CD4-positive, alpha-beta T cell (primary cell): ENCODE measurements at regions not wholly inside any gene's neighbourhood (a gene's known extent, or its start where the extent isn't known, plus 50 kb on each side); places are given as distances from the start of the nearest gene placed in this dataset.
A peak's percentile ranks its signal among the peaks of the same experiment; 100 is the strongest.

Experiments used
- ATAC-seq: fragments of 200-7000 bp; cut with Tn5 transposase; one replicate; pipeline ENCODE4 v1.10.0; 2022; ENCODE audit warnings: mild to moderate bottlenecking; ENCODE audit not compliant: poor library complexity
- CTCF ChIA-PET: fragments of 350-600 bp; sonication (Branson Sonifier 250); formaldehyde crosslinking; loops from one replicate; lab custom pipeline; 2021; ENCODE audit warnings: antibody characterized with exemption, inconsistent platforms; lab: Charles Lee
- POLR2A ChIA-PET: fragments of 350-600 bp; sonication (Branson Sonifier 250); formaldehyde crosslinking; loops from one replicate; lab custom pipeline; 2021; ENCODE audit warnings: antibody characterized with exemption, inconsistent platforms; lab: Charles Lee
- DNase-seq, 14 experiments: peaks; one replicate each; pipeline ENCODE4 v3.0.0-alpha.2; 2013 to 2020; ENCODE audit warnings: mixed read lengths in 2 of 14
- H3K27ac ChIP-seq, 2 donors: one replicate each; pipeline versions ENCODE4 v1.5.1 to v1.7.0; 2013; ENCODE audit warnings: low read length in 2 of 2, low read depth in 1 of 2, mild to moderate bottlenecking in 1 of 2
- H3K27me3 ChIP-seq, 2 experiments: 1 replicate in 1 of 2; 2 replicates in 1 of 2; pipeline versions ENCODE4 v1.6.1 to v1.7.0; 2013; ENCODE audit warnings: low read length in 2 of 2, control low read depth in 1 of 2, mild to moderate bottlenecking in 1 of 2, moderate library complexity in 1 of 2; ENCODE audit not compliant: insufficient read depth in 2 of 2, control insufficient read depth in 1 of 2
- H3K36me3 ChIP-seq: one replicate; pipeline ENCODE4 v1.6.1; 2013; ENCODE audit warnings: low read length, control low read depth; ENCODE audit not compliant: insufficient read depth
- H3K4me1 ChIP-seq: one replicate; pipeline ENCODE4 v1.6.1; 2013; ENCODE audit warnings: low read length, control low read depth; ENCODE audit not compliant: insufficient read depth
- H3K4me3 ChIP-seq: one replicate; pipeline ENCODE4 v1.5.1; 2013; ENCODE audit warnings: mild to moderate bottlenecking, low read length, moderate library complexity
- H3K9me3 ChIP-seq, 2 experiments: 1 replicate in 1 of 2; 2 replicates in 1 of 2; pipeline versions ENCODE4 v1.6.1 to v1.7.0; 2013; ENCODE audit warnings: low read length in 2 of 2, mild to moderate bottlenecking in 2 of 2, control low read depth in 1 of 2, moderate library complexity in 1 of 2; ENCODE audit not compliant: control insufficient read depth in 1 of 2, insufficient read depth in 1 of 2
- H3K27ac Mint-ChIP-seq: one replicate; pipeline ENCODE4 v1.8.0; 2020; ENCODE audit warnings: mixed read lengths
- H3K27me3 Mint-ChIP-seq: one replicate; pipeline ENCODE4 v1.8.0; 2021; ENCODE audit warnings: mixed read lengths
- H3K36me3 Mint-ChIP-seq: one replicate; pipeline ENCODE4 v1.8.0; 2021; ENCODE audit warnings: low read depth, mixed read lengths
- H3K4me1 Mint-ChIP-seq: one replicate; pipeline ENCODE4 v1.8.0; 2021; ENCODE audit warnings: low read depth, mixed read lengths
- H3K4me3 Mint-ChIP-seq: one replicate; pipeline ENCODE4 v1.8.0; 2020; ENCODE audit warnings: mild to moderate bottlenecking, mixed read lengths
- H3K9me3 Mint-ChIP-seq: one replicate; pipeline ENCODE4 v1.8.0; 2020; ENCODE audit warnings: mixed read lengths
- intact Hi-C, 2 experiments: fragments of 100-400 bp; cut with DNase I in 1 of 2; cut with micrococcal nuclease in 1 of 2; formaldehyde crosslinking; loops; one replicate each; pipeline versions ENCODE4 v1.15.1 to v1.9.0; 2023 to 2025; cut with DNase I, micrococcal nuclease
- TF ChIP-seq, protein P1 (sequence below): fragments of 200-600 bp; IDR thresholded peaks from one replicate; pipeline ENCODE4 v1.8.0; 2022; ENCODE audit warnings: antibody characterized with exemption, mild to moderate bottlenecking

DNA sequence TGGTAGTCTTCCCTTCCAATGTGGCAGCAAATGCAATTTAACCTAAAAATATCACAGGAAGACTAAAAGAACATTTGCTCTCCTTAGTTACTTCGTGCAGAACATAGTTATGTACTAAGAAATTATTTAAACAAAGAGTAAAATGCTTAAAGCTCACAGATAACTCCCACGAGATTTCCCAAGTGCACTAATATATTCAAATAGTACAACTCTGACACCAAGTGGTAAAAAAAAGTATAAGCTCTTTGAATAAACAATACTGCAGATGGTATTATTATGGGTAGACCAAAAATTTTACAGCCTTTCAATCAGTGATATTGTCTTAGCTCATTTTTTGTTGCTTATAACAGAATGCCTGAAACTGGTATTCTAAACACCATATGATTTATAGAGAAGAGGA is 52.8 kb upstream of the FILIP1 start:
- no peak overlapping the region for H3K27ac ChIP-seq
- POLR2A ChIA-PET = no interaction called here
- TF ChIP-seq, protein P1, sequence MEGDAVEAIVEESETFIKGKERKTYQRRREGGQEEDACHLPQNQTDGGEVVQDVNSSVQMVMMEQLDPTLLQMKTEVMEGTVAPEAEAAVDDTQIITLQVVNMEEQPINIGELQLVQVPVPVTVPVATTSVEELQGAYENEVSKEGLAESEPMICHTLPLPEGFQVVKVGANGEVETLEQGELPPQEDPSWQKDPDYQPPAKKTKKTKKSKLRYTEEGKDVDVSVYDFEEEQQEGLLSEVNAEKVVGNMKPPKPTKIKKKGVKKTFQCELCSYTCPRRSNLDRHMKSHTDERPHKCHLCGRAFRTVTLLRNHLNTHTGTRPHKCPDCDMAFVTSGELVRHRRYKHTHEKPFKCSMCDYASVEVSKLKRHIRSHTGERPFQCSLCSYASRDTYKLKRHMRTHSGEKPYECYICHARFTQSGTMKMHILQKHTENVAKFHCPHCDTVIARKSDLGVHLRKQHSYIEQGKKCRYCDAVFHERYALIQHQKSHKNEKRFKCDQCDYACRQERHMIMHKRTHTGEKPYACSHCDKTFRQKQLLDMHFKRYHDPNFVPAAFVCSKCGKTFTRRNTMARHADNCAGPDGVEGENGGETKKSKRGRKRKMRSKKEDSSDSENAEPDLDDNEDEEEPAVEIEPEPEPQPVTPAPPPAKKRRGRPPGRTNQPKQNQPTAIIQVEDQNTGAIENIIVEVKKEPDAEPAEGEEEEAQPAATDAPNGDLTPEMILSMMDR = no peak
- no peaks in the 10 kb centered on the region for H3K4me1 ChIP-seq
- Mint-ChIP-seq H3K4me3 (no peak overlapping the region), H3K27ac (no peak overlapping the region), H3K27me3 (peaks cover 13% of the 10 kb centered on the region), H3K4me1 (no peaks in the 10 kb centered on the region), H3K9me3 (no peaks in the 10 kb centered on the region), H3K36me3 (no peaks in the 10 kb centered on the region)
- CTCF ChIA-PET = no interaction called here
- no peak overlapping the region for H3K4me3 ChIP-seq
- H3K27me3 ChIP-seq = peaks cover 0 to 2% of the 10 kb centered on the region in 2 experiments
- DNase-seq (peak in 3 of 14 experiments; percentile 10 to 11 (median 11)), ATAC-seq (no peak)
- no peaks in the 10 kb centered on the region for H3K36me3 ChIP-seq
- intact Hi-C loops = loop anchor here in 1 of 2 experiments (1.0 kb wide), 1 partner anchor 280 kb away; no protein-coding TSS in a partner anchor
- no peaks in the 10 kb centered on the region for H3K9me3 ChIP-seq

DNA sequence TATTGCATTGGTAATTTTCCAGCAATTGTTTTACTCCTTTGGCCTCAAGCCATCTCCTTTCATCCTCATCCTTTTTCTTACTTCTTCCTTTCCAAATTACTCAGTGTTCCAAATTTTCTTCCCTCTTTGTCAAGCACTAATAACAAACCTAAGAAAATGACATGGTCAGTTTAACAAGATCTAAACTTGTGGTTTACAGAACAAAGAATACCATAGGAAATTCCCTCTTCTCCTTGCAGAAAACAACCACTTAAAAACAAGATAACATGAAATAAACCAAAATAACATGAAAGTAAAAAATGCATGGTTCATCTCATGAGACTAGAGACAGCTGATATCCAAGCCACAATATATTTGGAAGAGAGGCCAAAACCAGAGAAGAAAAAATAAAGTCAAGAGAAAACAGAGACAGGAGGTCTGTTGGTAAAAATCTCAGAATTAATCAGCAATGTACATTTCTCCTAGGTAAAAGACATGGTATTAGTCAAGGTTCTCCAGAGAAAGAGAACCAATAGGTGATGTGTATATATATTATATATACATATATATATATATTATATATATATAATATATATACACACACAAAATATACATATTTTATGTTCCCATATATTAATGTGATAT is 51.0 kb upstream of the SENP6 start:
- POLR2A ChIA-PET = no interaction called here
- peaks cover 7% of the 10 kb centered on the region for H3K27me3 Mint-ChIP-seq
- no peaks in the 10 kb centered on the region for H3K4me1 Mint-ChIP-seq
- no peak overlapping the region for H3K4me3 Mint-ChIP-seq
- no peak overlapping the region for H3K27ac ChIP-seq
- ATAC-seq = no peak
- H3K27ac Mint-ChIP-seq = no peak overlapping the region
- intact Hi-C loops = no loop called here
- H3K36me3 ChIP-seq = no peaks in the 10 kb centered on the region
- no peaks in the 10 kb centered on the region for H3K36me3 Mint-ChIP-seq
- CTCF ChIA-PET = no interaction called here
- H3K27me3 ChIP-seq = no peaks in the 10 kb centered on the region
- no peak for DNase-seq
- H3K4me1 ChIP-seq = no peaks in the 10 kb centered on the region
- H3K9me3 Mint-ChIP-seq = no peaks in the 10 kb centered on the region
- no peak overlapping the region for H3K4me3 ChIP-seq
- H3K9me3 ChIP-seq = no peaks in the 10 kb centered on the region
- TF ChIP-seq, protein P1 = no peak

DNA sequence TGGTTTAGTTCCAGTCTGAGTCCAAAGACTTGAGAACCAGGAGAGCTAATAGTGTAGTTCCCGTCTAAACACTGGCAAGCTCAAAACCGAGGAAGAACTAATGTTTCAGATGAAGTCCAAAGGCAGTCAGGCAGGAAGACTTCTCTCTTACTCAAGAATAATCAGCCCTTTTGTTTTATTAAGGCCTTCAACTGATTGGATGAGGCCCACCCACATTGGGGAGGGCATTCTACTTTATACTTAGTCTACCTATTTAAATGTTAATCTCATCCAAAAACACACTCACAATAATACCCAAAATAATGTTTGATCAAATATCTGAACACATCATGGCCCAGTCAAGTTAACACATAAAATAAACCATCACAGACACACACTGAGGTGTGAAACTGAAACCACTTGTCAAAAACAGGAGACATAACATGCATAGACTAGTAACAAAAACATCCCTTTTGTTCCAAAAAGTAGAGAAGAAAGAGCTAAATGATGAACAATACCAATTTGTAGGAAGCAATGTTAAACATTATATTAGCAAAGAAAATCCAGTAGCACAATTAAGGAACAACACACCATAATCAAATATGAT is 50.2 kb upstream of the SENP6 start:
- no peak for ATAC-seq
- no peaks in the 10 kb centered on the region for H3K36me3 Mint-ChIP-seq

More for the DNA sequence above, 50.2 kb upstream of the SENP6 start:
- Histone ChIP-seq H3K27me3 (no peaks in the 10 kb centered on the region), H3K4me3 (no peak overlapping the region), H3K9me3 (no peaks in the 10 kb centered on the region), H3K36me3 (no peaks in the 10 kb centered on the region), H3K4me1 (no peaks in the 10 kb centered on the region), H3K27ac (no peak overlapping the region)
- TF ChIP-seq, protein P1 = no peak
- Mint-ChIP-seq H3K27ac (no peak overlapping the region), H3K27me3 (peaks cover 4% of the 10 kb centered on the region), H3K4me1 (no peaks in the 10 kb centered on the region), H3K4me3 (no peak overlapping the region), H3K9me3 (no peaks in the 10 kb centered on the region)
- ChIA-PET POLR2A (no interaction called here), CTCF (no interaction called here)
- peak in 1 of 14 experiments; percentile 16 for DNase-seq
- intact Hi-C loops = no loop called here
